GM12878 (cell line): ENCODE measurements at regions not wholly inside any gene's neighbourhood (a gene's known extent, or its start where the extent isn't known, plus 50 kb on each side); places are given as distances from the start of the nearest gene placed in this dataset.

Source experiments
- CEBPB ChIP-seq, 2 experiments: fragments of 150-350 bp in 1 of 2; IDR thresholded peaks; 2 replicates each; pipeline ENCODE4 v1.6.1; 2012 to 2014; ENCODE audit warnings: low read depth in 2 of 2, low read length in 2 of 2, borderline replicate concordance in 1 of 2, inconsistent platforms in 1 of 2
- HDAC6 ChIP-seq: fragments of 200-600 bp; sonication (generic); IDR thresholded peaks from one replicate; pipeline ENCODE4 v1.8.0; 2017; ENCODE audit warnings: antibody characterized with exemption; ENCODE audit not compliant: unreplicated experiment
- IRF3 ChIP-seq: fragments of 450-650 bp; IDR thresholded peaks from 2 replicates; pipeline ENCODE4 v1.6.1; 2014; ENCODE audit warnings: mild to moderate bottlenecking
- KLF5 ChIP-seq: fragments of 450-650 bp; IDR thresholded peaks from 2 replicates; pipeline ENCODE4 v1.6.1; 2014; ENCODE audit warnings: mild to moderate bottlenecking; ENCODE audit not compliant: partially characterized antibody
- MEF2A ChIP-seq: IDR thresholded peaks from 2 replicates; pipeline ENCODE4 v1.6.1; 2011; ENCODE audit warnings: low read depth, mild to moderate bottlenecking, low read length, moderate library complexity; ENCODE audit not compliant: insufficient read depth
- RELB ChIP-seq: fragments of 450-650 bp; IDR thresholded peaks from 2 replicates; pipeline ENCODE4 v1.6.1; 2017; ENCODE audit warnings: low read depth, mild to moderate bottlenecking, moderate library complexity
- REST ChIP-seq: IDR thresholded peaks from 2 replicates; pipeline ENCODE4 v1.6.1; 2012; ENCODE audit warnings: mild to moderate bottlenecking, low read depth, low read length
- USF1 ChIP-seq: IDR thresholded peaks from 2 replicates; pipeline ENCODE4 v1.6.1; 2011; ENCODE audit warnings: borderline replicate concordance, low read depth, mild to moderate bottlenecking, moderate library complexity, mixed read lengths, low read length; ENCODE audit not compliant: insufficient read depth; ENCODE audit errors: extremely low read length
- WRNIP1 ChIP-seq: IDR thresholded peaks from 2 replicates; pipeline ENCODE4 v1.6.1; 2011; ENCODE audit warnings: low read depth, low read length, improper control_type of control experiment, borderline replicate concordance

- TF ChIP-seq RELB = no peak
- no peak for TF ChIP-seq REST
- TF ChIP-seq MEF2A = no peak
- TF ChIP-seq USF1 = no peak
- no peak for TF ChIP-seq KLF5
- TF ChIP-seq WRNIP1 = no peak
- no peak for TF ChIP-seq CEBPB (IDR thresholded peaks at IDR 0.05; ENCODE audit: borderline replicate concordance in 1 of 2, low read depth in 2 of 2, low read length in 2 of 2)
- TF ChIP-seq HDAC6 = no peak
- TF ChIP-seq IRF3 = no peak
These were observed 306.3 kb upstream of the SGCD start (continued) for GRCh38 chr5:156020647-156021046.
